ENCODE measurements at regions not wholly inside any gene's neighbourhood (a gene's known extent, or its start where the extent isn't known, plus 50 kb on each side); places are given as distances from the start of the nearest gene placed in this dataset.
"Not testable (repeated sequence)": the region's sequence is repeated elsewhere in the genome, so short reads cannot be mapped to it uniquely, and the experiment has no call there.

DNA sequence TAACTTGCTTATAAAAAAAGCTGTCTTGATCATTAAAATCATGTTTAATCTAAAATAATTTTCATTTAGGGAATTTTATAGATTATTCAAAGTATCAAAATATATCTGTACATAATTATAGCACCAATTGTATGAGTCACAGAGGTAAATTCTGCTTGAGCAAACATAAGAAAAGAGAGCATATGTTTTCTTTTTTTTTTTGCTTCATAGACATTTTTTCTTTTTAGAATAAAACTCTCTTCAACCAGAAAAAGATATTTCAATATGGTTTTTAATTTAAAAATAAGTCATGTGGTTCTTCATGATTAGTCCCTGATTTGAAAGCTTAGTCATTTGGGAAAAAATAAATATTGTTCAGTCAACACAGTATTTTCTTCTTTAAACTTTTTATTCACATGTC is 2390.6 kb downstream of the ARAP2 start:
- not testable (repeated sequence) for DNase-seq (ENCODE audit: low read depth in 3 of 3, low spot score in 2 of 3)

DNA sequence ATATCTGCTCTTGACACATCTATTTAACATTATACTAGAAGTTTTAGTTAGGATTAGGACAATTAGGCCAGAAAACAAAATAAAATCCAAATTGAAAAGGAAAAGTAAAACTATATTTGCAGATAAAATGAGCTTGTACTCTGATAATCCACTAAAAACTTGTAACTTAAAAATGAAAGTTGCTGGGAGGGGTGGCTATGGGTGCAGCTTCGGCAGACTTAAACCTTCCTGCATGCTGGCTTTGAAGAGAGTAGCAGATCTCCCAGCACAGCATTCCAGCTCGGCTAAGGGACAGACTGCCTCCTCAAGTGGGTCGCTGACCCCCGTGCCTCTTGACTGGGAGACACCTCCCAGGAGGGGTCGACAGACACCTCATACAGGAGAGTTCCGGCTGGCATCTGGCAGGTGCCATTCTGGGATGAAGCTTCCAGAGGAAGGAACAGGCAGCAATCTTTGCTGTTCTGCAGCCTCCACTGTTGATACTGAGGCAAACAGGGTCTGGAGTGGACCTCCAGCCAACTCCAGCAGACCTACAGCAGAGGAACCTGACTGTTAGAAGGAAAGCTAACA is 2379.9 kb downstream of the ARAP2 start:
- no peak for DNase-seq (ENCODE audit: low read depth in 3 of 3, low spot score in 2 of 3)

DNA sequence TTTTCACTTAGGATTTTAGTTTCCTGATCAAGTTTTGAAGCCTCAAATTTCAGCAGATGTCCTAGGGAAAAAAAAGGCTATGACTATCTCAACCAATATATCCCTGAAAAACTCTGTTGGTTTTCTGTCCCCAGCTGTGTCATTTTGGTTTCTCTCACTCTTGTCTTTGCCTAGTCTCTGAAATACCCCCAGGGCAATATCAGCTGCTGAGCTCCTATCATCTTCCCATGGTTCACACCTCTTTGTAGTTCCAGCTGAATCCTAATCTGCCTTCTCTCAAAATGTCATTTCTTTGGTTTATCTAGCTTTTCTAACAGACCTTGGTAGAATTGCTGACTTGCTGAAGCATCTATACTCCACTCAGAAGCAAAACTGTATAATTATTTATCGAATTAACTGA is 2370.5 kb downstream of the ARAP2 start:
- no peak for DNase-seq (ENCODE audit: low read depth in 3 of 3, low spot score in 2 of 3)

GRCh38 chr4:33878710-33879109 is 2365.6 kb downstream of the ARAP2 start:
- DNase-seq (ENCODE audit: low read depth in 3 of 3, low spot score in 2 of 3), result no peak

DNA sequence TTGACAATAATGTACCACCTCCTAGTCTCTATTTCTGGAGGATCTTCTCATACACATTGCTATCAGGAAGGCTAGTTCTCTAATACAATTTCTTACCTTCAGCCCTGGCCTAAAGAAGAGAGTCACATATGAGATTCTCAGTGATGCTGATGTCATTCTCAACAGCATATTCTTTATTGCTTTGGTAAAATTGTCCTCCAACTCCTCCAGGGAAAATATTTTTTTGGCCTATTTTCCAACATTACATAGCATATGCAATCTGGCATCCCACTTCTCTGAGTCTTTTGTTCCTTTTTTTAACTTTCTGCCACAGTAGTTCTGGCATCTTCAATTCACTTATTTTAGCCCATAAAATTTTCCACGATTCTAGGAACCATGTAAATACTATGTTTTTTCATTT is 2363.1 kb downstream of the ARAP2 start:
- DNase-seq (ENCODE audit: low read depth in 3 of 3, low spot score in 2 of 3), result no peak

DNA sequence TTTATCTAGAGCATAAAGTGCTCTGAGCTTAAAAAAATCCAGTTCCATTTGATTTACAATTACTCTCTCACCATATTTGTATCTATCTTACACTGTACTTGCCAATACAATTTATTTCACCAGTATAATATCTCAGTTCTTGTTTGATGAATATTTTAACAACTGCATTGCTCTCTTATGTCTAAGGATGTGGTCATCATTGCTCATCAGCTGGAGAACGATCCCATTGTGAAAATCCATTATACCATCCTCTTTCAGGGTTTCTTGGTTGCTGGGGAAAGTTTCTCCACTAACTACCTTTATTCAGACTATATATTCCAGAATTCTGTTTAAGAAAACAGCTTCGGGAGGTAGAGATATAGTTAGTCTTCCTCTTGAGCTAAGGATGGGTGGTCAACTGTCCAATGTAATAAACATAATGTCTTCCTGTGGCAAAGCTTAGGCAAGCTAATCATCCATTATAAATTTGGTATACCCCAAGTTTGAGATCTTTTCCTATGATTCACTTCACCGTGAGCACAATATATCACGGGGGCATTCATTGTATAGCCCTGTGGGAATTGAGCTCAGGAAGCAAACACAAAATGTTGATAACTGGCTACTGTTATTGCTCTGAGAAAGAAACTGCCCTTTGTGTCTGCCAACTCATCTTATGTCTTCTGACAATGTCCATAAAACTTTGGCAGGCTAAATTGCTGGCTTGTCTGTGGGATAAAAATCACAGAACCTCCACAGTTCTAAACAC is 2361.9 kb downstream of the ARAP2 start:
- no peak for DNase-seq (ENCODE audit: low read depth in 3 of 3, low spot score in 2 of 3)

DNA sequence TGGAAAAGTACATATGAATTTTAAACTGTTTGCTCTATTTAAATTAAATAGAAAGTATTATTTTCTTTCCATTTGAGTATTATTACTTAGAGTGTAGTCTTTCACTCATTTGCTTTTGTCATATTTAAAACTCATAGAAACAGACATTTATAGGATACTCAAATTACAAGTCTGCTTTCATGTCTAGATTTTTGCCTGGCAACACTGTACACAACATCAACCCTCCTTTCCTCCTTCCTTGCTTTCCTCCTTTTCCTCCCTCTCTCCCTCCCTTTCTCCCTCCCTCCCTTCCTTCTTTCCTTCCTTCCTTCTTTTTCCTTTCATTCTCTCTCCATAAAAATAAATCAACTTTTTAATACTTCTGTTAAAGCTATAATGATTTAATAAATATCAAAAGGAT is 2361.2 kb downstream of the ARAP2 start:
- DNase-seq (ENCODE audit: low read depth in 3 of 3, low spot score in 2 of 3), result no peak

DNA sequence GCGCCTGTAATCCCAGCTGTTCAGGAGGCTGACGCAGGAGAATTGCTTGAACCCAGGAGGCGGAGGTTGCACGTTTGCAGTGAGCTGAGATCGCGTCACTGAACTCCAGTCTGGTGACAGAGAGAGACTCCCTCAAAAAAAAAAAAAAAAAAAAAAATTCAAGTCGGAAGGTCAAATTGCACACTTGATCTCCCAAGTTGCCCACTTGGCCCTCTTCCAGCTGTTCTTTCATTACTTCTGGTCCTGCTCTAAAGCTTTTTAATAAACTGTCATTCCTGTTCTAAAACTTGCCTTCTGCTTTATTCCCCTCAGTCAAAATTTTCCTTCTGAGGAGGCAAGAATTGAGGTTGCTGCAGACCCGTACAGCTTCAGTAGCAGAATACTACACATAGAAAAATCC is 2358.0 kb downstream of the ARAP2 start:
- DNase-seq (ENCODE audit: low read depth in 3 of 3, low spot score in 2 of 3), result peak in 1 of 3 donors; percentile 1

DNA sequence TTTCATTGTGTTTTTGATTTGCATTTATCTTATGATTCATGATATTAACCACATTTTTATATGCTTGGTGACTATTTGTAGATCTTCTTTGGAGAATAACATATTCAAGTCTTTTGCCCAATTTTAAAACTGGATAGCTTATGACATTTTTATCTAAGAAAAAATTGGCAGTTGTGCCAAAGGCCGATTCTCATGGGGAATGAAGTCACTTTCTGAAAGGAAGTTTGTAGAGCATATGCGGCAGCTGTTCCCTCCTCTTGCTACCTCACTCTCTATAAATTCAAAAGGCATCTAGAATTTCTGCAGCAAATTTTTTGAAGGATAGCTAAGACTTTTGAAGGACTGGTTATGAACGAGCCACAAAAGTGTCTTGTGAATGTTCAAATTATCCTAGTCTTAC is 2353.5 kb downstream of the ARAP2 start:
- no peak for DNase-seq (ENCODE audit: low read depth in 3 of 3, low spot score in 2 of 3)

DNA sequence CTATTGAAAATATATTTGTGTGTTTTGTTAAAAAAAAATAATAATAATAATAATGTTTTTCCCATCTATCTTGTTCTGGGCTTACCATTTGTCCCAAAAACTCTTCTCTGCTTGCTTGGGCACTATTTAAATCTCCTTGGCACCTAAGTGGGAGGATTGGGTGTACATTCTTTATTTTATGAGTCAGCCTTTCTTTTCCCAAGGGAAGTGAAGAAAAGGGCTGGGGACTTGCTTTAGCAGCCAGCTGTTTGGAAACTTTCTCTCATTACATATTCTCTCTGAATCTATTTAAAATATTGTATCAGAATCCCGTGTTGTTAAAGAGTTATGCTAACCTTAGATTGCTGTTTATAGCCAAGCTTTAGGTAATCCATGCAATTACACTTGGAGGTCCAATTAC is 2332.4 kb downstream of the ARAP2 start:
- DNase-seq (ENCODE audit: low read depth in 3 of 3, low spot score in 2 of 3), result no peak

- no peak for DNase-seq (ENCODE audit: low read depth in 3 of 3, low spot score in 2 of 3)
These were observed 2329.9 kb downstream of the ARAP2 start for GRCh38 chr4:33914386-33914785.

- no peak for DNase-seq (ENCODE audit: low read depth in 3 of 3, low spot score in 2 of 3)
These were observed 2320.8 kb downstream of the ARAP2 start for GRCh38 chr4:33923469-33923868.

DNA sequence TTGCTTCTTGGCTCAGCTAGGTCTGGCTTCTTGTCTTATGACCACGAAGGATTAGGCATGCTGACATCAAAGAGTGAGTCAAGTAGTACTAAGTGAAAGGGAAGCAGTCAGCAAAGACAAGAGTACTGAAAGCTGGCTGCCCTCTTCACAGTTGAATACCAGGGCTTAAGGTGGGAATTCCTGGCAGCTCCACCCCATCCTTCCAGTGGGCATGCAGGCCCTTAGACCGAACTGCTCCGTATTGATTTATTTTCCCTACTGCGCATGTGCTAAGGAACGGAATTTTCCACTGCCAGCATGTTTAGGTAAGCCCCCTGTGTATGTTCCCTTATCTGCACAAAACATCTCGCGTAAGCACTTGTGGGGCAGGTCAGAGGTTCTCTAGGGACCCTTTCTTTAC is 2320.1 kb downstream of the ARAP2 start:
- no peak for DNase-seq (ENCODE audit: low read depth in 3 of 3, low spot score in 2 of 3)

DNA sequence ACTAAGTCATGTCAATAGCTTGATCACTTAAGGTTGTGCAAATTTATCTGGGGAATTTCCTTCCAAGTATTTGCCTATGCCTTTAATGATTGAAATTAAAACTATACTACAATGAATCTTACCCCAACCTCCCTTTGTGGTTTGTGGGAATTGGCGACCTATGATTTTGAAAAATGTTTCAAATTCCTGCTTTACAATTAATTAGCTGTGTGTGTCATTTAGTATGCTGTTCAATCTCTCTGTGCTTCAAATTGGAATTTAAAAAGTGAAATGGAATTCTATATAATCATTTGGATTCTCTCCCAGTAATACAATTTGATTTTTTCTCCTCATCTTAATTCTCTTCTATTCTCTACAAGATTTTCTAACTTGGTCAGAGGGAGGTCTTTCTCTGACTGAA is 2319.5 kb downstream of the ARAP2 start:
- DNase-seq (ENCODE audit: low read depth in 3 of 3, low spot score in 2 of 3), result no peak

GRCh38 chr4:33930497-33930896 is 2313.8 kb downstream of the ARAP2 start:
- no peak for DNase-seq (ENCODE audit: low read depth in 3 of 3, low spot score in 2 of 3)

- DNase-seq (ENCODE audit: low read depth in 3 of 3, low spot score in 2 of 3), result no peak
These were observed 2313.3 kb downstream of the ARAP2 start for GRCh38 chr4:33931026-33931425.

GRCh38 chr4:33940281-33940680 is 2304.0 kb downstream of the ARAP2 start:
- no peak for DNase-seq (ENCODE audit: low read depth in 3 of 3, low spot score in 2 of 3)

- peak in 1 of 3 donors; percentile 3 for DNase-seq (ENCODE audit: low read depth in 3 of 3, low spot score in 2 of 3)
These were observed 2302.5 kb downstream of the ARAP2 start for GRCh38 chr4:33941854-33942253.

DNA sequence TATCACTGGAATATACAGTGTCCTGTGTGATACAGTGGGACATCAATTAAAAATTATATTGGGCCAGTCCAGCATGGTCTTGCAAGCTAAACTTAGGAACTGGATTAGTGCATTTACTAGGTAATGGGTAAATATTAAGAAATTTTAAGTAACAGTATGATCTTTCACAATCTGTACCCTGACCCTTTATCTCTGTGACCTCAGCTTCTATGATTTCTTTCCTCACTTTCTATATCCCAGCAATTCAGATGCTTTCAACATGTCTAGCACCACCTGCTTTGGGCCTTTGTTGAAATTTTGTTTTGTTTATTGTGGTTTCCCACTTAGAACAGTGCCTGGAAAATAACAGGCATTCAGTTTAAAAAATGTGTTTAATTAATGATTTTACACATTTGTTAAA is 2295.4 kb downstream of the ARAP2 start:
- no peak for DNase-seq (ENCODE audit: low read depth in 3 of 3, low spot score in 2 of 3)

GRCh38 chr4:33953848-33954247 is 2290.5 kb downstream of the ARAP2 start:
- not testable (repeated sequence) for DNase-seq (ENCODE audit: low read depth in 3 of 3, low spot score in 2 of 3)

- no peak for DNase-seq (ENCODE audit: low read depth in 3 of 3, low spot score in 2 of 3)
These were observed 2289.6 kb downstream of the ARAP2 start for GRCh38 chr4:33954759-33955158.

- DNase-seq (ENCODE audit: low read depth in 3 of 3, low spot score in 2 of 3), result no peak
These were observed 2284.8 kb downstream of the ARAP2 start for GRCh38 chr4:33959519-33959918.

GRCh38 chr4:33961761-33962160 is 2282.6 kb downstream of the ARAP2 start:
- DNase-seq (ENCODE audit: low read depth in 3 of 3, low spot score in 2 of 3), result no peak

All from right renal cortex interstitium (tissue), 3 donors.